GM23338 (cell line): ENCODE measurements at regions not wholly inside any gene's neighbourhood (a gene's known extent, or its start where the extent isn't known, plus 50 kb on each side); places are given as distances from the start of the nearest gene placed in this dataset.

Source experiments
- CREB1 ChIP-seq: fragments of 250-450 bp; sonication (Bioruptor Pico); IDR thresholded peaks from 2 replicates; pipeline ENCODE4 v1.5.0; 2020; ENCODE audit warnings: low read depth, mild to moderate bottlenecking, moderate library complexity
- CTCF ChIP-seq, 2 experiments: fragments of 200-600 bp in 1 of 2; sonication (generic) in 1 of 2; conservative IDR thresholded peaks; 2 replicates each; pipeline versions ENCODE4 v1.5.1 to v1.6.1; 2016 to 2017; ENCODE audit warnings: antibody characterized with exemption in 2 of 2, low read depth in 2 of 2, mild to moderate bottlenecking in 2 of 2, moderate library complexity in 1 of 2
- EZH2 ChIP-seq: fragments of 200-600 bp; sonication (generic); IDR thresholded peaks from one replicate; pipeline ENCODE4 v1.8.0; 2017; ENCODE audit warnings: antibody characterized with exemption, mild to moderate bottlenecking, low read depth; ENCODE audit not compliant: unreplicated experiment
- JUNB ChIP-seq: IDR thresholded peaks from one replicate; pipeline ENCODE4 v1.6.1; 2016; ENCODE audit warnings: antibody characterized with exemption; ENCODE audit not compliant: unreplicated experiment
- NANOG ChIP-seq: IDR thresholded peaks from 2 replicates; pipeline ENCODE4 v1.6.1; 2016; ENCODE audit warnings: antibody characterized with exemption, borderline replicate concordance
- POLR2AphosphoS5 ChIP-seq: IDR thresholded peaks from 2 replicates; pipeline ENCODE4 v1.6.1; 2016; ENCODE audit warnings: antibody characterized with exemption, low read depth
- REST ChIP-seq: IDR thresholded peaks from one replicate; pipeline ENCODE4 v1.6.1; 2018; ENCODE audit warnings: antibody characterized with exemption; ENCODE audit not compliant: unreplicated experiment
- ZNF114 ChIP-seq: fragments of 250-450 bp; sonication (Bioruptor Pico); IDR thresholded peaks from 2 replicates; pipeline ENCODE4 v1.5.0; 2020; ENCODE audit warnings: mild to moderate bottlenecking, moderate library complexity

DNA sequence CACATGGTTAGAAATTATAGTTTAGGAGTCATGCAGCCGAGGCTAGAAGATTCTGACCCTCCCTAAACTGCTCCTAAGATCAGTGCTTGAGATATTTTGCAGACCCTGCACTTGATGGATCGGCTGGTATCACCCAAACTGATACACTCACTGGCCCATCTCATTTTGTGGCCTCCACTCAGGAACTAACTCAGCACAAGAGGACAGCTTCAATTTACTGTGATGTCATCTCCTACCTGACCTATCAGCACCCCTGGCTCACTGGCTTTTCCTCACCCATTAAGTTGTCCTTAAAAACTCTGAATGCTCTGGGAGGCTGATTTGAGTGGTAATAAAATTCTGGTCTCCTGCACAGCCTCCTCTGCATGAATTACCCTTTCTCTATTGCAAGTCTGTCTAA is 450.9 kb downstream of the PCDH10 start:
- no peak for TF ChIP-seq CTCF (conservative IDR thresholded peaks at IDR 0.05; ENCODE audit: low read depth in 2 of 2)
- TF ChIP-seq POLR2AphosphoS5: no peak
- TF ChIP-seq NANOG: no peak
- no peak for TF ChIP-seq EZH2
- no peak for TF ChIP-seq JUNB
- no peak for TF ChIP-seq CREB1 (CRISPR knock-in tag)
- no peak for TF ChIP-seq ZNF114 (CRISPR knock-in tag)
- TF ChIP-seq REST: no peak
